ENCODE measurements at regions not wholly inside any gene's neighbourhood (a gene's known extent, or its start where the extent isn't known, plus 50 kb on each side); places are given as distances from the start of the nearest gene placed in this dataset.

DNA sequence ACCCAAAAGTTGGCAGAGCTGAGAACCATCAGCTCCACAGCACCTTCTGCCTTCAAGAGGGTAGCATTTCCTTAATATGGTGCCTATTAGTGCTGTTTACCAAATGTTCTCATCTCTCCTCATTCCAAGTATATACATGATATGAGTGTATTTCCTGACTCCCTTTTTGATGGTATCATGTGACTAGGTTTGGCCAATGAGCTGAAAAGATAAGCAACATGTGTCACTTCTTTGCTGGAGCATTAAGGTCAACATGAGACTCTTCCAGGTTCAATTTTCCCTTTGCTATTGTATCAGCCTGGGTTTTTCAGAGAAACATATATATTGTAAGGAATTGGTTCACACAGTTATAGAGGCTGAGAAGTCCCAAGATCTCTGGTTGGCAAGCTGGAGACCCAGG lies 310.9 kb downstream of the HRH4 start:
- no peak overlapping the region for H3K27ac Mint-ChIP-seq (ENCODE audit: low read depth)
- no peaks in the 10 kb centered on the region for H3K36me3 Mint-ChIP-seq (ENCODE audit: insufficient read depth)
- no peak overlapping the region for H3K4me3 Mint-ChIP-seq
- ATAC-seq (replicated peaks; ENCODE audit: extremely low read depth, poor library complexity, severe bottlenecking), result no peak
- no peak for DNase-seq (ENCODE audit: low spot score in 2 of 2)
- H3K27me3 Mint-ChIP-seq, result peaks cover 40% of the 10 kb centered on the region
- H3K9me3 Mint-ChIP-seq, result no peaks in the 10 kb centered on the region
- H3K4me1 Mint-ChIP-seq, result no peaks in the 10 kb centered on the region

DNA sequence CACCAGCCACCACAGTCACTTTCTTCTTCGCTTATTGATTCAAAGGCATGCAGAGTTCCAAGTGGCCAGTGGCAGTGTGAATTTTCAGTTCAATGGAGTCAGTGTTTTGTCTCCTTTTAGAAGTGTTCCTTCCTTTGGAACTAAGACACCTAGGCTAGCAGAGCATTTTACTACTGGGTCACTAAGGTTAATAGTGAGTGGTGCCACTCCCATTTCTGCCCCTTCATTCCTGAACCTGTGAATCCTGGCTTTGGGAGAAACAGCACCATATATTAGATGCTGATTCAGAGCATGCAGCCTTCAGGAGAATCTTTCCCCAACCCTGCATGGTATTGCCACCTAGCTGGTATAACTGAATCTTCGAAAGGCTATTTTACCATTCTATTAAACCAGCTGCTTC lies 312.7 kb downstream of the HRH4 start:
- ATAC-seq (replicated peaks; ENCODE audit: extremely low read depth, poor library complexity, severe bottlenecking), result no peak
- H3K27ac Mint-ChIP-seq (ENCODE audit: low read depth), result no peak overlapping the region
- H3K36me3 Mint-ChIP-seq (ENCODE audit: insufficient read depth), result no peaks in the 10 kb centered on the region
- no peaks in the 10 kb centered on the region for H3K4me1 Mint-ChIP-seq
- H3K4me3 Mint-ChIP-seq, result no peak overlapping the region
- no peaks in the 10 kb centered on the region for H3K9me3 Mint-ChIP-seq
- H3K27me3 Mint-ChIP-seq, result peaks cover 26% of the 10 kb centered on the region
- DNase-seq (ENCODE audit: low spot score in 2 of 2), result no peak

DNA sequence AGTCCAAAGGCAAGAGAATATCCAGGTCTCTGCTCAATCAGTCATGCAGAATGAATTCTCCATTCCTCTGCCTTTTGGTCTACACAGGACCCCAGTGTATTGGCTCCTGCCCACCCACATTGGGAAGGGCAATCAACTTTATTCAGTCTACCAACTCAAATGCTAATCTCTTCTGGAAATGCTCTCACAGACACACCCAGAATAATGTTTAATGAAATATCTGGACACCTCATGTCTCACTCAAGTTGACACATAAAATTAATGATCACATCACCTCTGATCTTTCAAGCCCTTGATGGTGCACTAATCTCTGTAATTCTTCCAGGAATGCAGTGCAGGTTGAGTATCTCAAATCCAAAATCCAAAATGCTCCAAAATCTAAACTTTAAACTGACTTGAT lies 315.6 kb downstream of the HRH4 start:
- H3K4me3 Mint-ChIP-seq, result no peak overlapping the region
- ATAC-seq (replicated peaks; ENCODE audit: extremely low read depth, poor library complexity, severe bottlenecking) (no peak), DNase-seq (ENCODE audit: low spot score in 2 of 2) (no peak)
- H3K27me3 Mint-ChIP-seq, result no peaks in the 10 kb centered on the region
- H3K27ac Mint-ChIP-seq (ENCODE audit: low read depth), result no peak overlapping the region
- no peaks in the 10 kb centered on the region for H3K4me1 Mint-ChIP-seq
- no peaks in the 10 kb centered on the region for H3K36me3 Mint-ChIP-seq (ENCODE audit: insufficient read depth)
- H3K9me3 Mint-ChIP-seq, result no peaks in the 10 kb centered on the region

DNA sequence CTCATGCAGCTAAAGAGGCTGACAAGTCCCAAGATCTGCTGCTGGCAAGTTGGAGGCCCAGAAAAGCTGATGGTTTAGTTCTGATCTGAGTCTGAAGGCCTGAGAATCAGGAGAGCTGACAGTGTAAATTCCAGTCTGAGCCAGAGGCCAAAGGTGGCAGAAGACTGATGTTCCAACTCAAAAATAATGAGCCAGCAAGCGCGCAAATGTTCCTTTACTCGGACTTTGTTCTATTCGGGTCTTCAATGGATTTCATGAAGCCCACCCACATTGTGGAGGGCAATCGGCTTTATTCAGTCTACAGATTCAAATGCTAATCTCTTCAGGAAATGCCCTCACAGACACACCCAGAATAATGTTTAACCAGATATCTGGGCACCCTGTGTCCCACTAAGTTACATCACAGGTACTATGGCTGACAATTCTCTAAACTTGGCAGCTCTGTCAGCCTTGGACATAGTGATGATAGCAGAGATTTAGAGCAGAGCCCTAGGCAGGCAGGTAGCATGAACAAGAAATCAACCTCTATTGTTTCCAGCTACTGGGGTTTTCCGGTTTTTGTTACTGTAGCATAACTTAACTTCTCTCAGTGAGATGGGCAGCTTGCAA lies 318.5 kb downstream of the HRH4 start:
- DNase-seq (ENCODE audit: low spot score in 2 of 2) (no peak), ATAC-seq (replicated peaks; ENCODE audit: extremely low read depth, poor library complexity, severe bottlenecking) (no peak)
- no peaks in the 10 kb centered on the region for H3K4me1 Mint-ChIP-seq
- no peaks in the 10 kb centered on the region for H3K36me3 Mint-ChIP-seq (ENCODE audit: insufficient read depth)
- H3K4me3 Mint-ChIP-seq, result no peak overlapping the region
- no peaks in the 10 kb centered on the region for H3K9me3 Mint-ChIP-seq
- peaks cover 13% of the 10 kb centered on the region for H3K27me3 Mint-ChIP-seq
- H3K27ac Mint-ChIP-seq (ENCODE audit: low read depth), result no peak overlapping the region

DNA sequence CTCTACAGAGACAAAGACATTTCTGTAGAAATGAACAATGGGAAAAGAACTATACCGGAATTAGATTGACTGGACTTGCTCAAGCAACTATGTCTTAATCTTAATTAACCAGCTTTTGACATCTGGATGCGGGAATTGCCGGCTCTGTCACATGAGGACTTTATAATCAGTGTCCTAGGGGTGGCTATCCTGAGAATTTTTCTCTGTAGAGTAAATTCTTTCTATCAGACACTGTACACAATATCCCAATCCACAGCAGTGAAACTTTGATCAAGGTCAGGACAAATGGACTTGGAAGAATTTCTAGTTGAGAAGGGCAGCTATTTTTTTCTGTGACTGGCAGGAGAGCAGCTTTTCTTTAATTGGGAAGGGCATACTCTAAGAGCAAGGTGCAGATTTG lies 322.1 kb downstream of the HRH4 start:
- H3K27me3 Mint-ChIP-seq, result peaks cover 36% of the 10 kb centered on the region
- H3K9me3 Mint-ChIP-seq, result no peaks in the 10 kb centered on the region
- no peaks in the 10 kb centered on the region for H3K4me1 Mint-ChIP-seq
- H3K27ac Mint-ChIP-seq (ENCODE audit: low read depth), result no peak overlapping the region
- no peak for DNase-seq (ENCODE audit: low spot score in 2 of 2)
- no peak overlapping the region for H3K4me3 Mint-ChIP-seq
- no peak for ATAC-seq (replicated peaks; ENCODE audit: extremely low read depth, poor library complexity, severe bottlenecking)
- H3K36me3 Mint-ChIP-seq (ENCODE audit: insufficient read depth), result no peaks in the 10 kb centered on the region

DNA sequence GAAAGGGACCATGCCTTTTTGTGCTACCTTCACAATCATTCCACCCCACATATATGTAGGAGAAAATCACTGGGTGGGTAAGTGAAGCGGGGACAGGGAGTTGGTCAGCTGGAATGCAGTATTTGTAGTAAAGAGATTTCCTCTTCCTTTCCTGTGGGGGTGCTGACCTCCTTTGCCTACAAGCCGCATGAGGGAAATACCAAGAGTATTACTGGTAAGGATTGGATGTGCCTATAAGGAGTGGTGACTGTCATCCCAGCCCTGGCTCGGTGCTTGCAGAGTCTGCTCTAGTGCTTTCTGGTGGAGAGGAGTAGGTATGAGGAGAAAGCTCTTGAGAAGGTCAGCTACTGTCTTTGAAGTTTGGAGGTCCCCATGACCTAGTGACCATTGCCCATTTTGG lies 324.6 kb downstream of the HRH4 start:
- no peak for ATAC-seq (replicated peaks; ENCODE audit: extremely low read depth, poor library complexity, severe bottlenecking)
- Mint-ChIP-seq H3K27ac (ENCODE audit: low read depth) (no peak overlapping the region), H3K27me3 (peaks cover 37% of the 10 kb centered on the region)

DNA sequence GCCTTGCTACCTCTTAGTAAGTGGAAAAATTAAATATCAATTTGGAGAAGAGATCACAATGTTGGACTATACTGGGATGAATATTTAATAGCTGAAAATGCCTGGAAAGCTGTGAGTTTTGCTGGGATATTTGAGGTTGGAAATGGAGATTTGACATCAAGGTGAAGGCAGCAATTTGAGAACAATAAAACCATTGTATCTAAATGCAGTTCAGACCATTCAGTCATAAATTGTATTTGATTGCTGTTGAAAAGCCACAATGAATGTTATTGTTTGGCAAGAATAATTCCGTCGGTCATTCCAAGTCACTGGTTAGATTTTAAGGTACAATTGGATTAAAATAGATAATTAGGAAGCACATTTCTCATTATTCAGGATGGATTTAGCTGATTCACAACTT lies 325.6 kb downstream of the HRH4 start:
- no peak for DNase-seq (ENCODE audit: low spot score in 2 of 2)
- Mint-ChIP-seq H3K9me3 (peaks cover 12% of the 10 kb centered on the region), H3K27me3 (peaks cover 46% of the 10 kb centered on the region), H3K27ac (ENCODE audit: low read depth) (no peak overlapping the region), H3K4me1 (no peaks in the 10 kb centered on the region), H3K36me3 (ENCODE audit: insufficient read depth) (no peaks in the 10 kb centered on the region), H3K4me3 (no peak overlapping the region)
- no peak for ATAC-seq (replicated peaks; ENCODE audit: extremely low read depth, poor library complexity, severe bottlenecking)

More for the DNA sequence above, 324.6 kb downstream of the HRH4 start:
- Mint-ChIP-seq H3K4me1 (no peaks in the 10 kb centered on the region), H3K36me3 (ENCODE audit: insufficient read depth) (no peaks in the 10 kb centered on the region), H3K9me3 (peaks cover 12% of the 10 kb centered on the region), H3K4me3 (no peak overlapping the region)
- no peak for DNase-seq (ENCODE audit: low spot score in 2 of 2)

DNA sequence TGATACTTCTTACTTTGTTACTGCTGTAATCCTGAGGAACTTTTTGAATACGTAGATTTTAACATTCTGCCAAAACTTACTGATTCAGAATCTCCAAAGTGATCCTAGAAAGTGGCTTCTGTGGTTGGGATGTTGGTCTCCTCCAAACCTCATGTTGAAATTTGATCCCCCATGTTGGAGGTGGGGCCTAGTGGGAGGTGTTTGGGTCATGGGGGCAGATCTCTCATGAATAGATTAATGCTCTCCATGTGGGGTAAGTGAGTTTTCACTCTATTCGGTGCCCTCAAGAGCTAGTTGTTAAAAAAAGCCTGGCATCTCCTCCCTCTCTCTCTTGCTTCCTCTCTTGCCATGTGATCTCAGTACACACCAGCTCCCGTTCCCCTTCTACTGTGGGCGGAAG lies 329.9 kb downstream of the HRH4 start:
- H3K27me3 Mint-ChIP-seq, result peaks cover 29% of the 10 kb centered on the region
- no peaks in the 10 kb centered on the region for H3K4me1 Mint-ChIP-seq
- DNase-seq (ENCODE audit: low spot score in 2 of 2) (no peak), ATAC-seq (replicated peaks; ENCODE audit: extremely low read depth, poor library complexity, severe bottlenecking) (no peak)
- peaks cover 12% of the 10 kb centered on the region for H3K9me3 Mint-ChIP-seq
- H3K36me3 Mint-ChIP-seq (ENCODE audit: insufficient read depth), result no peaks in the 10 kb centered on the region
- no peak overlapping the region for H3K27ac Mint-ChIP-seq (ENCODE audit: low read depth)
- H3K4me3 Mint-ChIP-seq, result no peak overlapping the region

DNA sequence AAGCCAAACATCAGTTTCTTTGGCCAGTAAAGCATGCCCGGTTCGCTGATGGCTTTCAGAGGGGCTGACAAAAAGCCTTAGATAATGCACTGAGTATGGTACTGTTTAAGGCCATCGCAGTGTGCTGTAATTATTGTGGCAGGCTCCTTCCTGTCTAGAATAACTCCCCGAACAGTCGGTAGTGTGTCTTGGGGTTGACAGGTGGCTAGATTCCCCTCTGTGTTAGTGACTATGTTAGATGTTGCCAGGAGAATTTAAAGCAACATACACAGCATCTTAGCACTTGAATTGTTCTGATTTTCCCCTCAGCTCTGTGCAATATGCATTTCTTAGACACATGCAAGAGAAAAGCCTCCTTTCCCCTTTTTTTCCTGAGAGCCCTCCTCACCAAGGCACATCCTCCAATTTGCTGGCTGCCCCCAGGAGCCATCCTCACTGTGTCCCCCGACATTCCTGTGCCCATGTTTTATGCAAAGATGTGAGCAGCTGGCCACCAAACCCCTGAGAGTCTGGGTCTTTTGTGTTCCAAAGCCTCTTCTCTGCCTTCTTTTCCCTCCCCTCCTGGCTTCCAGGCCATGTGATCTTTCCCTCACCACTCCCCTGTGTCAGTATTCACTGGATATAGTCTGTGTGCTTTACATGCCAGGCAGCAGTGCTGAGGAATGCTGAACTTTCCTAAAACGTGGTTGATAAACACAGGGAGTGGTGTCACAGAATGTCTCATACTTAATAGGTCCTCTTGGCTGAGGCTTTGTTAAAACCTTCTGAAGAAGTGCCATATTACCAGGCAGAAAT lies 331.5 kb downstream of the HRH4 start:
- Mint-ChIP-seq H3K27me3 (peaks cover 33% of the 10 kb centered on the region), H3K4me1 (no peaks in the 10 kb centered on the region), H3K4me3 (no peak overlapping the region), H3K27ac (ENCODE audit: low read depth) (no peak overlapping the region), H3K9me3 (peaks cover 12% of the 10 kb centered on the region), H3K36me3 (ENCODE audit: insufficient read depth) (no peaks in the 10 kb centered on the region)
- no peak for DNase-seq (ENCODE audit: low spot score in 2 of 2)
- no peak for ATAC-seq (replicated peaks; ENCODE audit: extremely low read depth, poor library complexity, severe bottlenecking)

DNA sequence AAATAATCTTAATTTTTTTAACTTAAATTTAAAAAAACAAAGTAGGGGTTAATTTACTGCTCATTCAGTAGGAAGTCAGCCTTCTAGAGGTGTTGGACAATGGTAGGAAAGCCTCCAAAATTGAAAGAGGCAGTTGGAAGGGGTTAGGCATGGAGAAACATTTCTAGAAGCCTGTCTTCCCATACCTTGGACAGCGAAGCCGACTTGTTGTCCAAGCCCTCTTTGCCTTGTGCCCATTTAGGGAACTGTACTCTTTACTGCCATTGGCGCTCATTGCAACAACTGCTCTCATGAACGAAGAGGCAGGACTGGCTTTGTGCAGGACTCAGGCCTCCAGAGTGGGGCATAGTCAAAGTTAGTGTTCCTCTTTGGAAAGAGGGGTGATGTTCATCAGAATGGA lies 333.3 kb downstream of the HRH4 start:
- no peak for ATAC-seq (replicated peaks; ENCODE audit: extremely low read depth, poor library complexity, severe bottlenecking)
- no peaks in the 10 kb centered on the region for H3K36me3 Mint-ChIP-seq (ENCODE audit: insufficient read depth)
- H3K27ac Mint-ChIP-seq (ENCODE audit: low read depth), result no peak overlapping the region
- peaks cover 3% of the 10 kb centered on the region for H3K9me3 Mint-ChIP-seq
- no peak for DNase-seq (ENCODE audit: low spot score in 2 of 2)
- H3K4me1 Mint-ChIP-seq, result no peaks in the 10 kb centered on the region
- H3K27me3 Mint-ChIP-seq, result peaks cover 33% of the 10 kb centered on the region
- H3K4me3 Mint-ChIP-seq, result no peak overlapping the region

DNA sequence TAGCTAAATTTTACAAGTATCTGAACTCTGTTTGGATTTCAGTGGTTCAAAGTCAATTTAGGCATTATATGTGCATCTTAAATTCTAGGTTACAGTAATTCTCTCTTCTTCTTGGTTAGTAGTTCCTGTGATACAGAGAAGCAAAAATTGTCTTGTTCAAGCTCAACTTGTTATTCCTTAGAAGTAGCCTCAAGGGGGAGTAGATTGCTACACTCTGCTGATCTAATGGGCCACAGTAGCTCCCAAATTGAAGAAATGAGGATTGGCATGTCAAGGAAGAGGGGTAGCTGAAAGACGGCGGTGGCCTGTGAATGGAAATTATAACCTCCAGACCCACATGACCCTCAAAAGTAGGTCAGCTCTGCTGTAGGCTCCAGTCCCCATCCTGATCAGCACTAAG lies 334.7 kb downstream of the HRH4 start:
- Mint-ChIP-seq H3K27me3 (peaks cover 43% of the 10 kb centered on the region), H3K36me3 (ENCODE audit: insufficient read depth) (no peaks in the 10 kb centered on the region), H3K4me3 (no peak overlapping the region), H3K27ac (ENCODE audit: low read depth) (no peak overlapping the region), H3K9me3 (no peaks in the 10 kb centered on the region), H3K4me1 (no peaks in the 10 kb centered on the region)
- ATAC-seq (replicated peaks; ENCODE audit: extremely low read depth, poor library complexity, severe bottlenecking) (no peak), DNase-seq (ENCODE audit: low spot score in 2 of 2) (no peak)

DNA sequence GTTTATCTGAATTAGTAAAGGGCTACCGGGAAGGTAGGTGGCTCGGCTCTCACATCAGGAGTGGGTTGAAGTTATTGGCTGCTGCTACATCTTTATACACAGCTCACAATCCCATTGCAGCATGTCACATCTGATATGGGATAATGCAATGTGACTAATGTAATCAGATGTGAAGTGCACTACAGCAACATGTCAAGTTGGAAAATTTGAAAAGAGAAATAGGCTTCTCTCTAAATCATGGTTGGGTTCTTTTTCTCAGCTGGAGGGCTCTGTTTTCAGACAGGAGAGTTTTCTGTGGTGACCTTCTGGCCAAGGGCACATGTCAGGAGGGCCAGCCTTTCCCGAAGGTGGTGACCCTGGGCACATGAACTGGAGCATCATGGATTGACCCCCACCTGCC lies 337.5 kb downstream of the HRH4 start:
- Mint-ChIP-seq H3K36me3 (ENCODE audit: insufficient read depth) (no peaks in the 10 kb centered on the region), H3K4me3 (no peak overlapping the region), H3K4me1 (no peaks in the 10 kb centered on the region), H3K27me3 (peaks cover 37% of the 10 kb centered on the region), H3K9me3 (no peaks in the 10 kb centered on the region), H3K27ac (ENCODE audit: low read depth) (no peak overlapping the region)
- ATAC-seq (replicated peaks; ENCODE audit: extremely low read depth, poor library complexity, severe bottlenecking) (no peak), DNase-seq (ENCODE audit: low spot score in 2 of 2) (no peak)

DNA sequence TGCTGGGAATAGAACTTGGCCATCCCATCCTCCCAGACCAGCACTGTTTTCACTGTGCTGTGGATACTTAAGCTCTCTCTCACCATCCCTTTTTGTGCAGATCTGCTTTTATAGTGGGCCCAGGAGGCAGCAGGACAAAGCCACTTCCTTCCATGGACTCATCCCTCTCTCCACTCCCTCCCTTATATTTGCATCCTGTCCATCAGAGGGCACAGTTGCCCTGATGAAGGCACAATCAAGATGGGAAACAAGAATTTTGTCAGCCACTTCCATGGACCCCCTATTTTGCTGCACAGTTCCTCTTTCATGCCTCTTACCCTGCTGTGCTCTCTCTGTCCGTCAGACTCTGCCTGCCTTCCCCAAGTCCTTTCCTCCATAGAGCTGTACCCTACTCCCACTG lies 338.7 kb downstream of the HRH4 start:
- Mint-ChIP-seq H3K4me3 (no peak overlapping the region), H3K4me1 (no peaks in the 10 kb centered on the region), H3K9me3 (no peaks in the 10 kb centered on the region), H3K27me3 (peaks cover 37% of the 10 kb centered on the region), H3K27ac (ENCODE audit: low read depth) (no peak overlapping the region), H3K36me3 (ENCODE audit: insufficient read depth) (no peaks in the 10 kb centered on the region)
- DNase-seq (ENCODE audit: low spot score in 2 of 2), result no peak
- ATAC-seq (replicated peaks; ENCODE audit: extremely low read depth, poor library complexity, severe bottlenecking), result no peak

Data from central memory CD8-positive, alpha-beta T cell (primary cell).